HL-60 (cell line): ENCODE measurements at regions not wholly inside any gene's neighbourhood (a gene's known extent, or its start where the extent isn't known, plus 50 kb on each side); places are given as distances from the start of the nearest gene placed in this dataset.

Experiments used
- DNase-seq, 2 experiments: peaks; one replicate each; pipeline ENCODE4 v3.0.0-alpha.2; 2010 to 2020; ENCODE audit warnings: low read depth in 1 of 2, low spot score in 1 of 2
- H3K27ac ChIP-seq: fragments of 250-450 bp; sonication (Bioruptor Pico); replicated peaks from 2 replicates; pipeline ENCODE4 v1.5.1; 2020; ENCODE audit warnings: mild to moderate bottlenecking, moderate library complexity
- H3K27me3 ChIP-seq: fragments of 250-450 bp; sonication (Bioruptor Pico); 2 replicates; pipeline ENCODE4 v1.5.1; 2021; ENCODE audit warnings: mild to moderate bottlenecking, moderate library complexity; ENCODE audit not compliant: insufficient read depth, poor library complexity, severe bottlenecking
- H3K4me3 ChIP-seq: replicated peaks from 2 replicates; pipeline ENCODE4 v1.5.1; 2011; ENCODE audit warnings: mild to moderate bottlenecking, control low read depth, low read length; ENCODE audit not compliant: insufficient read depth
- CTCF ChIP-seq: IDR thresholded peaks from one replicate; pipeline ENCODE4 v1.5.1; 2011; ENCODE audit warnings: low read length, control low read depth, inconsistent platforms; ENCODE audit not compliant: insufficient read depth
- GABPA ChIP-seq: IDR thresholded peaks from 2 replicates; pipeline ENCODE4 v1.6.1; 2012; ENCODE audit warnings: low read depth
- POLR2AphosphoS5 ChIP-seq: IDR thresholded peaks from 2 replicates; pipeline ENCODE4 v1.6.1; 2012; ENCODE audit warnings: low read depth
- REST ChIP-seq: IDR thresholded peaks from 2 replicates; pipeline ENCODE4 v1.6.1; 2012; ENCODE audit warnings: low read depth; ENCODE audit not compliant: insufficient replicate concordance
- SPI1 ChIP-seq: IDR thresholded peaks from 2 replicates; pipeline ENCODE4 v1.6.1; 2012; ENCODE audit warnings: low read depth, mild to moderate bottlenecking, borderline replicate concordance

- no peak overlapping the region for H3K4me3 ChIP-seq
- H3K27ac ChIP-seq = no peak overlapping the region
- no peaks in the 10 kb centered on the region for H3K27me3 ChIP-seq
- no peak for DNase-seq
- TF ChIP-seq REST (no peak), SPI1 (no peak), GABPA (no peak), POLR2AphosphoS5 (no peak)
Observed at GRCh38 chr2:16197504-16198147, 257.3 kb downstream of the MYCN start.

GRCh38 chr2:16196687-16197503 lies 256.5 kb downstream of the MYCN start:
- no peak for DNase-seq
- no peak for TF ChIP-seq CTCF
- TF ChIP-seq POLR2AphosphoS5 = no peak
- no peak for TF ChIP-seq GABPA
- TF ChIP-seq REST = no peak
- no peak for TF ChIP-seq SPI1
- Histone ChIP-seq H3K27ac (no peak overlapping the region), H3K27me3 (no peaks in the 10 kb centered on the region), H3K4me3 (no peak overlapping the region)

GRCh38 chr2:16195681-16196070 lies 255.3 kb downstream of the MYCN start:
- Histone ChIP-seq H3K4me3 (no peak overlapping the region), H3K27me3 (no peaks in the 10 kb centered on the region), H3K27ac (no peak overlapping the region)
- TF ChIP-seq POLR2AphosphoS5 (no peak), CTCF (no peak), REST (no peak), SPI1 (no peak), GABPA (no peak)
- DNase-seq = no peak
